MCF 10A (cell line): ENCODE measurements at regions not wholly inside any gene's neighbourhood (a gene's known extent, or its start where the extent isn't known, plus 50 kb on each side); places are given as distances from the start of the nearest gene placed in this dataset.

Source experiments
- BruUV-seq: library from RNA; stranded (reverse); fragments of 400-500 nt; replicated peaks from 2 replicates; lab custom pipeline; 2021; lab: Mats Ljungman, UMichigan
- CTCF ChIA-PET: fragments of 300-600 bp; sonication (Branson Sonifier 250); formaldehyde crosslinking; extraction: SDS; loops from one replicate; lab custom pipeline; 2021; ENCODE audit warnings: antibody characterized with exemption, inconsistent platforms; lab: Yijun Ruan, JAX
- POLR2A ChIA-PET: fragments of 300-600, 350-650 bp; sonication (Branson Sonifier 250); formaldehyde crosslinking; extraction: SDS; loops from one replicate; lab custom pipeline; 2020; ENCODE audit warnings: antibody characterized with exemption, inconsistent platforms; lab: Yijun Ruan, JAX
- DNase-seq: peaks from one replicate; pipeline ENCODE4 v3.0.0-alpha.2; 2018; ENCODE audit not compliant: unreplicated experiment
- H3K27ac Mint-ChIP-seq: one replicate; pipeline ENCODE4 v1.8.0; 2022; ENCODE audit warnings: mild to moderate bottlenecking, low read depth, mixed read lengths; ENCODE audit not compliant: unreplicated experiment
- H3K27me3 Mint-ChIP-seq: one replicate; pipeline ENCODE4 v1.8.0; 2022; ENCODE audit warnings: mixed read lengths; ENCODE audit not compliant: insufficient read depth, unreplicated experiment
- H3K36me3 Mint-ChIP-seq: one replicate; pipeline ENCODE4 v1.8.0; 2022; ENCODE audit warnings: mild to moderate bottlenecking, moderate library complexity, mixed read lengths; ENCODE audit not compliant: insufficient read depth, unreplicated experiment
- H3K4me1 Mint-ChIP-seq: one replicate; pipeline ENCODE4 v1.8.0; 2022; ENCODE audit warnings: mixed read lengths; ENCODE audit not compliant: insufficient read depth, unreplicated experiment
- H3K4me3 Mint-ChIP-seq: one replicate; pipeline ENCODE4 v1.8.0; 2022; ENCODE audit warnings: mild to moderate bottlenecking, moderate library complexity, mixed read lengths; ENCODE audit not compliant: unreplicated experiment
- H3K9me3 Mint-ChIP-seq: one replicate; pipeline ENCODE4 v1.8.0; 2022; ENCODE audit warnings: mixed read lengths; ENCODE audit not compliant: unreplicated experiment
- CTCF ChIP-seq: fragments of 200-600 bp; IDR thresholded peaks from one replicate; pipeline ENCODE4 v1.8.0; 2022; ENCODE audit warnings: antibody characterized with exemption, mild to moderate bottlenecking; ENCODE audit not compliant: unreplicated experiment
- intact Hi-C: fragments of 100-400 bp; cut with micrococcal nuclease; formaldehyde crosslinking; loops from 2 replicates; pipeline ENCODE4 v1.14.1; 2022

DNA sequence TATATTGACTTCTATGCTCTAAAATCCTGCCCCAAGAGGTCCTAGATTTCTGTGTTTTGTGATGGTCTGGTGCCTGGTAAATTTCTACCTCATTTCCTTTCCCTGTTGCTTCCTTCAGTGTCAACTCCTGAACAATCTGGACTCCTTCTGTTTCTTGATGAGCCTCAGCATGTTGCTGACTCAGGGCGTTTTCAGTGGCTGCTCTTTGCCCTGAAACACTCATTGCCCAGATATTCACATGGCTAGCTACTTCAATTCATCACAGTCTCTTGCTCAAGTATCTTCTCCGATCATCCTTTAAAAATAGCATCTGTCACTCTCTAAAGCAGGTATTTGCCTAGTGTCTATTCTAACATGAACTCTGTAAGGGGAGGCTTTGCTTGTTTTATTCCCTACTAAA lies 526.3 kb upstream of the RAG2 start:
- no peaks in the 10 kb centered on the region for H3K36me3 Mint-ChIP-seq
- no TSS peak for BruUV-seq
- H3K27ac Mint-ChIP-seq = no peak overlapping the region
- no peak for TF ChIP-seq CTCF
- H3K4me3 Mint-ChIP-seq = no peak overlapping the region
- peaks cover 12% of the 10 kb centered on the region for H3K4me1 Mint-ChIP-seq
- intact Hi-C loops = no loop called here
- ChIA-PET CTCF (interaction anchor here (0.6 kb wide), 1 partner anchor 73 kb away, joined by 4 read pairs; no protein-coding TSS in a partner anchor), POLR2A (interaction anchor here (1.7 kb wide), 1 partner anchor 13 kb away, joined by 11 read pairs; no protein-coding TSS in a partner anchor)
- DNase-seq = no peak
- H3K9me3 Mint-ChIP-seq = peaks cover 5% of the 10 kb centered on the region
- H3K27me3 Mint-ChIP-seq = no peaks in the 10 kb centered on the region

DNA sequence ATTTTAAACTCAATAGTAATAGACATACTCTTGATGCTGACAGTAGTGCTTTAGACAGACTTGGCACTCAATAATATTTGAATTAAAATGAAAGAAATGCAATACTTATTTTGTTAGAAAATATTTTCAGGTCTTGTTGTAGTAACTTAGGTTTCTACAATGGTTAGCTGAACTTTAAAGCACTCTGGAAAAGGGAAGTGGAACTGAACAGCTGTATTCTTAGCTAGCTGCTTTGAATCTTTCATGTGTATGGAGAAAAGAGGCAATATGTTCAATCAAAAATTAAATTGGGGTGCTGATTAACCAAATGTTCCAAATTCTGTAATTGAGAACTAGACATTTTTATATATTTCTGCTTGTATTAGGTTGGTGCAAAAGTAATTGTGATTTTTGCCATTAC lies 517.9 kb upstream of the RAG2 start:
- Mint-ChIP-seq H3K27me3 (no peaks in the 10 kb centered on the region), H3K9me3 (no peaks in the 10 kb centered on the region), H3K36me3 (no peaks in the 10 kb centered on the region), H3K27ac (no peak overlapping the region), H3K4me3 (no peak overlapping the region), H3K4me1 (peaks cover 8% of the 10 kb centered on the region)
- TF ChIP-seq CTCF = no peak
- no TSS peak for BruUV-seq
- intact Hi-C loops = no loop called here
- DNase-seq = no peak
- ChIA-PET CTCF (no interaction called here), POLR2A (interaction anchor here (0.5 kb wide), 1 partner anchor 173 kb away, joined by 3 read pairs; no protein-coding TSS in a partner anchor)

GRCh38 chr11:37110385-37110784 lies 512.3 kb upstream of the RAG2 start:
- no peaks in the 10 kb centered on the region for H3K27me3 Mint-ChIP-seq
- DNase-seq = peak; percentile 74
- peaks cover 30% of the 10 kb centered on the region for H3K4me1 Mint-ChIP-seq
- H3K4me3 Mint-ChIP-seq = peak overlapping the region; percentile 3
- peak overlapping the region; percentile 14 for H3K27ac Mint-ChIP-seq
- intact Hi-C loops = no loop called here
- BruUV-seq = no TSS peak
- H3K9me3 Mint-ChIP-seq = no peaks in the 10 kb centered on the region
- no peak for TF ChIP-seq CTCF
- POLR2A ChIA-PET = interaction anchor here (0.6 to 2.4 kb wide), 8 partner anchors 10 to 308 kb away, joined by 3 to 11 read pairs (median 4); no protein-coding TSS in a partner anchor
- CTCF ChIA-PET = interaction anchor here (0.6 kb wide), 1 partner anchor 24 kb away, joined by 3 read pairs; no protein-coding TSS in a partner anchor
- H3K36me3 Mint-ChIP-seq = no peaks in the 10 kb centered on the region

- ChIA-PET CTCF (interaction anchor here (0.7 kb wide), 1 partner anchor 9 kb away, joined by 3 read pairs; no protein-coding TSS in a partner anchor), POLR2A (interaction anchor here (0.6 kb wide), 1 partner anchor 14 kb away, joined by 3 read pairs; no protein-coding TSS in a partner anchor)
- no peaks in the 10 kb centered on the region for H3K27me3 Mint-ChIP-seq
- intact Hi-C loops = no loop called here
- DNase-seq = no peak
- peaks cover 33% of the 10 kb centered on the region for H3K4me1 Mint-ChIP-seq
- BruUV-seq = no TSS peak
- no peaks in the 10 kb centered on the region for H3K9me3 Mint-ChIP-seq
- H3K27ac Mint-ChIP-seq = no peak overlapping the region
- no peak for TF ChIP-seq CTCF
- H3K4me3 Mint-ChIP-seq = no peak overlapping the region
- no peaks in the 10 kb centered on the region for H3K36me3 Mint-ChIP-seq
Measured at GRCh38 chr11:37109286-37109585, 511.2 kb upstream of the RAG2 start.
